Gastrocnemius medialis (tissue), 4 donors: ENCODE measurements at regions not wholly inside any gene's neighbourhood (a gene's known extent, or its start where the extent isn't known, plus 50 kb on each side); places are given as distances from the start of the nearest gene placed in this dataset.
A peak's percentile ranks its signal among the peaks of the same experiment; 100 is the strongest.
"Not testable (repeated sequence)": the region's sequence is repeated elsewhere in the genome, so short reads cannot be mapped to it uniquely, and the experiment has no call there.

Experiments
- ATAC-seq, 2 donors: fragments of 150-250 bp; one replicate each; pipeline ENCODE4 v1.9.1; 2016
- DNase-seq, 2 donors: peaks; one replicate each; pipeline ENCODE4 v3.0.0-alpha.2; 2019
- H3K27ac ChIP-seq, 4 donors: fragments of 200-600 bp; sonication (generic); 1 replicate in 1 of 4; 2 replicates in 3 of 4; pipeline ENCODE4 v1.5.1; 2016 to 2018; ENCODE audit warnings: mild to moderate bottlenecking in 2 of 4, moderate library complexity in 1 of 4
- H3K27me3 ChIP-seq, 3 donors: fragments of 200-600 bp; sonication (generic) in 2 of 3; 1 replicate in 1 of 3; 2 replicates in 2 of 3; pipeline versions ENCODE4 v1.5.1 to v1.6.0; 2016 to 2019; ENCODE audit warnings: mild to moderate bottlenecking in 1 of 3, moderate library complexity in 1 of 3
- H3K36me3 ChIP-seq, 2 donors: fragments of 200-600 bp; sonication (generic) in 1 of 2; one replicate each; pipeline ENCODE4 v1.5.1; 2017 to 2018
- H3K4me1 ChIP-seq, 2 donors: fragments of 200-600 bp; sonication (generic) in 1 of 2; one replicate each; pipeline ENCODE4 v1.5.1; 2016 to 2017; ENCODE audit warnings: mild to moderate bottlenecking in 2 of 2
- H3K4me3 ChIP-seq, 4 donors: fragments of 200-600 bp; sonication (generic) in 3 of 4; 1 replicate in 1 of 4; 2 replicates in 3 of 4; pipeline ENCODE4 v1.5.1; 2016 to 2019; ENCODE audit warnings: mild to moderate bottlenecking in 2 of 4
- H3K9me3 ChIP-seq, 3 donors: fragments of 200-600 bp; sonication (generic) in 2 of 3; 1 replicate in 1 of 3; 2 replicates in 2 of 3; pipeline ENCODE4 v1.5.1; 2016 to 2019
- POLR2A ChIP-seq, 2 donors: fragments of 450-650 bp; IDR thresholded peaks; one replicate each; pipeline ENCODE4 v1.6.1; 2017; ENCODE audit warnings: antibody characterized with exemption in 2 of 2, mild to moderate bottlenecking in 2 of 2, moderate library complexity in 2 of 2
- in situ Hi-C, 4 donors: fragments of 200-750 bp; cut with MboI; loops; one replicate each; pipeline versions ENCODE4 v1.15.0 to v1.8.0; 2017; ENCODE audit warnings: low sequenced_read_pairs in 4 of 4
- intact Hi-C: fragments of 100-400 bp; cut with DNase I; formaldehyde crosslinking; loops from one replicate; pipeline ENCODE4 v1.15.1; 2023; ENCODE audit warnings: low total_unique reads
- TF ChIP-seq, protein P1 (sequence below), 5 experiments: fragments of 450-650 bp in 3 of 5; fragments of 200-600 bp in 2 of 5; sonication (generic) in 2 of 5; IDR thresholded peaks in 4 of 5; conservative IDR thresholded peaks in 1 of 5; 1 replicate in 4 of 5; 2 replicates in 1 of 5; pipeline ENCODE4 v1.5.1; 2016 to 2019; ENCODE audit warnings: antibody characterized with exemption in 5 of 5, mild to moderate bottlenecking in 3 of 5, moderate library complexity in 3 of 5

DNA sequence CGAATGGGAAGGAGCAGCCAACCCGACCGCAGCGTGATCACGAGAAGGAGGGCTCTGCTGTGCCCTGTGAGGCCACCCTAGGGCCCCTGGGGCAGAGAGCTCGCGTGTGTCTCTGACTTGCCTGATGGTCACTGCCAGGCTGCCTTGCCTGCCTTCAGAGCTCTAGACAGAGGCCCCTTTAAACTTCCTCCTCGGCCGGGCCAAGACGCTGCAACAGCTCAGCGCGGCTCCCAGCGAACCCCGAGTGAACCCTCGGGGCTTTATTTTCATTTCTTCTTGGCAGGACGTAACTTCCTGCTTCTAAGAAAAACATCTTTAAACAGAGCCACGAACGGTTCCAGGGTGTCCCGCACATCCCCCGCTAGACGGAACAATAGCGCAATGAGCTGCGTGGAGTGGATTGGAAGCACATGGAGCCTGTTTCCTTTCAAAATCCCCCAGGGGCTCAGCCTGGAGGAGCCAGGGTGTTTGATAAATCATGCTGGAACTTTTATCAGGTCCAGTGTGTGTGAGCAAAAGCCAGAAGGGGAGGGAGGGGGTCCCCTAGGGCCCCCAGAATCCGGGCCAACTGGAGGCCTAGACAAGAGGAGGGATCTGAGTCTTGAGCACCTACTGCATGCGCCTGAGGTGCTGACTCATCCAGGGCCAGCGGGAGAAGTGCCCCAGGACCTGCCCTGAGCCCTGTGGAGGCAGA, 134.1 kb upstream of the GDF10 start:
- in situ Hi-C loops (no loop called here), intact Hi-C loops (no loop called here)
- Histone ChIP-seq H3K9me3 (no peaks in the 10 kb centered on the region), H3K27ac (peak overlapping the region; percentile 33 to 55 (median 54)), H3K27me3 (no peaks in the 10 kb centered on the region), H3K4me1 (no peaks in the 10 kb centered on the region), H3K36me3 (no peaks in the 10 kb centered on the region), H3K4me3 (peak overlapping the region; percentile 7 to 32 (median 18))
- no peak for TF ChIP-seq POLR2A (IDR thresholded peaks at IDR 0.05)
- TF ChIP-seq, protein P1, sequence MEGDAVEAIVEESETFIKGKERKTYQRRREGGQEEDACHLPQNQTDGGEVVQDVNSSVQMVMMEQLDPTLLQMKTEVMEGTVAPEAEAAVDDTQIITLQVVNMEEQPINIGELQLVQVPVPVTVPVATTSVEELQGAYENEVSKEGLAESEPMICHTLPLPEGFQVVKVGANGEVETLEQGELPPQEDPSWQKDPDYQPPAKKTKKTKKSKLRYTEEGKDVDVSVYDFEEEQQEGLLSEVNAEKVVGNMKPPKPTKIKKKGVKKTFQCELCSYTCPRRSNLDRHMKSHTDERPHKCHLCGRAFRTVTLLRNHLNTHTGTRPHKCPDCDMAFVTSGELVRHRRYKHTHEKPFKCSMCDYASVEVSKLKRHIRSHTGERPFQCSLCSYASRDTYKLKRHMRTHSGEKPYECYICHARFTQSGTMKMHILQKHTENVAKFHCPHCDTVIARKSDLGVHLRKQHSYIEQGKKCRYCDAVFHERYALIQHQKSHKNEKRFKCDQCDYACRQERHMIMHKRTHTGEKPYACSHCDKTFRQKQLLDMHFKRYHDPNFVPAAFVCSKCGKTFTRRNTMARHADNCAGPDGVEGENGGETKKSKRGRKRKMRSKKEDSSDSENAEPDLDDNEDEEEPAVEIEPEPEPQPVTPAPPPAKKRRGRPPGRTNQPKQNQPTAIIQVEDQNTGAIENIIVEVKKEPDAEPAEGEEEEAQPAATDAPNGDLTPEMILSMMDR (IDR thresholded peaks at IDR 0.05 in 4 of 5, conservative IDR thresholded peaks at IDR 0.05 in 1 of 5): no peak
- ATAC-seq (peak; percentile 53 to 55), DNase-seq (peak; percentile 29 to 68)

DNA sequence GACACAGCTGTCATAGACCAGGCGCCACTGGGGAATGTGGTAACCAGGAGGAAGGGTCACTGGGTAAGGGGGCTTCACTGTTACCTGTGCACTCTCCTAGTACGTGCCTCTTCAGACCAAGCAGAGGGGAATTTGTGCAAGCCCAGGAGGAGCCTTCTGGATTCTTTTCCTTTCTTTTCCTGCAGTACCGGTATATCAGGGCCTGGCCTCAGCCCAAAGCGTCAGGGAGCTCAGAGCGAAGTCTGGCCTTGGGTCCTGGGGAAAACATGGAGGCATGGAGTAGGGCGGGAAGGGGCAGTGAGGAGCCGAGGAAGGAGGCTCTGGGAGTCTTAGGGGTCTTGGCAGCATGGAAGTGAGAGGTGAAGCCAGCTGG, 133.6 kb upstream of the GDF10 start:
- Histone ChIP-seq H3K9me3 (no peaks in the 10 kb centered on the region), H3K36me3 (no peaks in the 10 kb centered on the region), H3K4me1 (no peaks in the 10 kb centered on the region), H3K27me3 (no peaks in the 10 kb centered on the region), H3K27ac (peak overlapping the region; percentile 33 to 55 (median 54)), H3K4me3 (no peak overlapping the region)
- DNase-seq: no peak
- intact Hi-C loops (no loop called here), in situ Hi-C loops (no loop called here)
- ATAC-seq: no peak
- TF ChIP-seq POLR2A (IDR thresholded peaks at IDR 0.05): no peak
- TF ChIP-seq, protein P1 (IDR thresholded peaks at IDR 0.05 in 4 of 5, conservative IDR thresholded peaks at IDR 0.05 in 1 of 5): no peak

DNA sequence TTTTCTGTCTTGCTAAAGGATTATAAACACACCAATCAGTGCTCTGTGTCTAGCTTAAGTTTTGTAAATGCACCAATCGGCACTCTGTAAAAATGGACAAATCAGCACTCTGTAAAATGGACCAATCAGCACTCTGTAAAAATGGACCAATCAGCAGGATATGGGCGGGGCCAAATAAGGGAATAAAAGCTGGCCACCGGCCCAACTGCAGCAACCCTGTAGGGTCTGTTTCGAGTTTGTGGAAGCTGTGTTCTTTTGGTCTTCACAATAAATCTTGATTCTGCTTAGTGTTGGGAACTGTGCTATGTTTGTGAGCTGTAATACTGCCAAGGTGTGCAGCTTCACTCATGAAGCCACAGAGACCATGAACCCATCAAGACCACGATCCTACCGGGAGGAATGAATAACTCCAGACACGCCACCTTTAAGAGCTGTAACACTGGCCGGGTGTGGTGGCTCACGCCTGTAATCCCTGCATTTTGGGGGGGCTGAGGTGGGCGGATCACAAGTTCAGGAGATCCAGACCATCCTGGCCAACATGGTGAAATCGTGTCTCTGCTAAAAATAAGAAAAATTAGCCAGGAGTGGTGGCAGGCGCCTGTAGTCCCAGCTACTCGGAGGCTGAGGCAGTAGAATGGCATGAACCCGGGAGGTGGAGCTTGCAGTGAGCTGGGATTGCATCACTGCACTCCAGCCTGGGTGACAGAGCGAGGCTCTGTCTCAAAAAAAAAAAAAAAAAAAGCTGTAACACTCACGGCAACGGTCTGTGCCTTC, 133.0 kb upstream of the GDF10 start:
- intact Hi-C loops, H3K9me3 ChIP-seq, H3K4me3 ChIP-seq, H3K4me1 ChIP-seq, H3K27me3 ChIP-seq, in situ Hi-C loops, H3K36me3 ChIP-seq: not testable (repeated sequence)
- peak; percentile 34 to 73 for DNase-seq
- H3K27ac ChIP-seq: peak overlapping the region in 3 of 4 donors; percentile 14 to 55 (median 33)
- peak in 1 of 2 donors; percentile 43 for ATAC-seq

DNA sequence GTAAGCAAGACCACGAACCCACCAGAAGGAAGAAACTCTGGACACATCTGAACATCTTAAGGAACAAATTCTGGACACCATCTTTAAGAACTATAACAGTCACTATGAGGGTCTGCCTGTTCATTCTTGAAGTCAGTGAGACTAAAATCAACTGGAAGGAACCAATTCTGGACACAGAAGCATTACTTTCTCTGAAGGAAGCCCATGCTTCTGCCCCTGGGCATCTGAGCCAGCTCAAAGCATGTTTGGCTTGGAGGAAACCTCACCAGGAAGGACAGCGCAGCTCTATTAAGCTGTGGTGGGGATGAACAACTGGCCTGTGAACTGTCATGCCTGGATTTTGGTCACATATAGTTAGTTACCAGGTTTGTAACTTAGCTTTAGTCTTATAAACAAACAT, 132.4 kb upstream of the GDF10 start:
- no peak for DNase-seq
- no peaks in the 10 kb centered on the region for H3K9me3 ChIP-seq
- no peaks in the 10 kb centered on the region for H3K27me3 ChIP-seq
- no peak for ATAC-seq
- no peak overlapping the region for H3K4me3 ChIP-seq
- no peak for TF ChIP-seq POLR2A (IDR thresholded peaks at IDR 0.05)
- TF ChIP-seq, protein P1 (IDR thresholded peaks at IDR 0.05 in 4 of 5, conservative IDR thresholded peaks at IDR 0.05 in 1 of 5): no peak
- intact Hi-C loops: no loop called here
- no peaks in the 10 kb centered on the region for H3K4me1 ChIP-seq
- in situ Hi-C loops: no loop called here
- peak overlapping the region in 1 of 4 donors; percentile 14 for H3K27ac ChIP-seq
- H3K36me3 ChIP-seq: no peaks in the 10 kb centered on the region

DNA sequence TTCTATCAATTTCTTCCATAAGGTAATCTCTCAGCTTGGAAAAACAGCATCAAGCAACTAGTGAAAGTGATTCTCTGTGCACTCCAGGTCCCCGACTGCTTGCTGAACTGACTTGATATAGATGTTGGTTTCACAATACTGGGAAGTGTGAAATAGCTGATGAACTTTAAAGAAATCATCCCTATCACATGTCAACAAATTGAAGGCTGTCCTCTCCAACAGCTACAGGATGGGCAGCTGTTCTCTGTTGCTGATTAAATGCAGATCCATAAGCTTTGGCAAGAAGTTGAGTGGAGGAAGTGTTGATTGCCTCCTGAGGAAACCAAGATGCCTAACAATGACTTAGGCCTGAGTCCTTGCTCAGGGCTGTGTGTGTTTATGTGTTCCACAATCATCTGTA, 130.4 kb upstream of the GDF10 start:
- Histone ChIP-seq H3K27me3 (no peaks in the 10 kb centered on the region), H3K27ac (no peak overlapping the region), H3K4me3 (no peak overlapping the region), H3K36me3 (no peaks in the 10 kb centered on the region), H3K4me1 (no peaks in the 10 kb centered on the region), H3K9me3 (no peaks in the 10 kb centered on the region)
- TF ChIP-seq POLR2A (IDR thresholded peaks at IDR 0.05): no peak
- TF ChIP-seq, protein P1 (IDR thresholded peaks at IDR 0.05 in 4 of 5, conservative IDR thresholded peaks at IDR 0.05 in 1 of 5): no peak
- intact Hi-C loops: no loop called here
- in situ Hi-C loops: no loop called here
- ATAC-seq (no peak), DNase-seq (no peak)
